HT1080 (cell line): ENCODE measurements at regions not wholly inside any gene's neighbourhood (a gene's known extent, or its start where the extent isn't known, plus 50 kb on each side); places are given as distances from the start of the nearest gene placed in this dataset.
A peak's percentile ranks its signal among the peaks of the same experiment; 100 is the strongest.

Experiments
- DNase-seq: peaks from one replicate; pipeline ENCODE4 v3.0.0-alpha.2; 2015; ENCODE audit warnings: low read depth

DNA sequence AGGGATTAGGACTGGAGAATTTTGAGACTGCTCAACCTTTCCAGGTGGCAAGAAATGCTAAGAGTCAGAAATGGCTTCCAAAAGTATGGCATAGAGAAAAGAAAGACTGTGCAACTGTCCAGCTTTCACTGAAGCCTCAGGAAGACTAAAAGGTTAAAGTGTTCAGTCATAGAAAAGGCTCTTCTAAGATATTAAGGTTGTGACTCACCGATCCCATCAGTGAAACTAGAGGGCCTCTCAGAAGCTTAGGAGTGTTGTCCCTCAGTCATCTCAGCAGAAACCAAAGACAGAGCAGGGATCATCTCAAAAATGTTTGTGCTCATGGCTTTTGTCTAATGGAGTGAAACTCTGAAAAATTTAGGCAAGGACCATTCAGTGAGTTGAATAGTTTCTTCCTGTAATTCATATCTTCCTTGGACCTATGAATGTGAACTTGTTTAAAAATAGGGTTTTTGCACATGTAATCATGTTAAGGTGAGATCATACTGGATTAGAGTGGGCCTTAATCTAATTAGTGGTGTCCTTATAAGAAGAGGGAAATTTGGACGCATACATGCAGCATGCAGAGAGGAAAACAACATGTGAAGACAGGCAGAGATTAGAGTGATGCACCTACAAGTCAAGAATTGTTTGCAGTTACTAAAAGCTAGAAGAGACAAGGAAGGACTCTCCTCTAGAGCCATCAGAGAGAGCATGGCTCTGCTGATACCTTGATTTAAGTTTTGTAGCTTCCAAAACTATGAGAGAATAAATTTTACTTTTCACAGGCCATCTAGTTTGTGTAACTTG lies 71.3 kb downstream of the RPE65 start:
- peak; percentile 63 for DNase-seq

GRCh38 chr1:68377098-68377497 lies 72.7 kb downstream of the RPE65 start:
- no peak for DNase-seq

GRCh38 chr1:68376441-68376840 lies 73.3 kb downstream of the RPE65 start:
- no peak for DNase-seq

- peak; percentile 40 for DNase-seq
Measured at GRCh38 chr1:68375919-68376318, 73.8 kb downstream of the RPE65 start.

DNA sequence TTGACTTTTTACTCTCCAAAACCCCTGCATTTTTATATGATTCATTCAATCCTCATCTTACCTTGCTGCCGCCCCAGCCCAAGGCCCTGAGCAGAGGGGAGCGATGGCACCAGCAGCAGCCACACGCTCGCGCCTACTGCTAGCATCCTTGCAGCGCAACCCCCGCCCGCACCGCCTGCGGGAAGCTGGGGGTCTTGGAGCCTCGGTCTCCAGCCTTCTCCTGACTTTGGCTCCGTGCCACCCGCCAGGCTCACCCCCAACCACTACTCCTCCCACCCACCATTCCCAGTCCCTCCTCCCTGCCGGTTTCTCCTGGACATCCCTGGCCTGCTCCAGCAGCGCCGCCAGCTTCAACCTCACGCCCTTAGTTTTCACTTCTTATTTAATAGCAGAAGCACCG lies 76.6 kb downstream of the RPE65 start:
- no peak for DNase-seq

DNA sequence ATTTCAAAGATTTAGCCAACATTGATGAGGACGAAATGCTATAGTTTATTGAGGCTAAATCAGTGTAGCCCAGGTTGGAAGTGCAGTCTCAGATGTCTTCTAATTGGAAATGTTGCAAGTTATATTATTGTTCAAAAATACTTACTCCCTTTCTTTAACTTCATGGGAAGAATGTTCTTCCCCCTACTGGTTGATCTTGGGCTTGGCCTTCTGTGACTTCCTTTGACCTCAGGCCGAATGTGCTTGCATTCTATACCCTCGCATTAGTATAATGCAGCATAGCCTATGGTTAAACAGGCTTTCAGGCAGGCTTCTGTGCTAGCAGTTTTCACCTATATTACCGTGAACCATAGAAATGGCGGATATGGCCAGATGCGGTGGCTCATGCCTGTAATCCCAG lies 77.3 kb downstream of the RPE65 start:
- no peak for DNase-seq

- DNase-seq, result no peak
Measured at GRCh38 chr1:68370101-68370915, 79.4 kb downstream of the RPE65 start.

- DNase-seq, result no peak
Measured at GRCh38 chr1:68366572-68366971, 83.2 kb downstream of the RPE65 start.

DNA sequence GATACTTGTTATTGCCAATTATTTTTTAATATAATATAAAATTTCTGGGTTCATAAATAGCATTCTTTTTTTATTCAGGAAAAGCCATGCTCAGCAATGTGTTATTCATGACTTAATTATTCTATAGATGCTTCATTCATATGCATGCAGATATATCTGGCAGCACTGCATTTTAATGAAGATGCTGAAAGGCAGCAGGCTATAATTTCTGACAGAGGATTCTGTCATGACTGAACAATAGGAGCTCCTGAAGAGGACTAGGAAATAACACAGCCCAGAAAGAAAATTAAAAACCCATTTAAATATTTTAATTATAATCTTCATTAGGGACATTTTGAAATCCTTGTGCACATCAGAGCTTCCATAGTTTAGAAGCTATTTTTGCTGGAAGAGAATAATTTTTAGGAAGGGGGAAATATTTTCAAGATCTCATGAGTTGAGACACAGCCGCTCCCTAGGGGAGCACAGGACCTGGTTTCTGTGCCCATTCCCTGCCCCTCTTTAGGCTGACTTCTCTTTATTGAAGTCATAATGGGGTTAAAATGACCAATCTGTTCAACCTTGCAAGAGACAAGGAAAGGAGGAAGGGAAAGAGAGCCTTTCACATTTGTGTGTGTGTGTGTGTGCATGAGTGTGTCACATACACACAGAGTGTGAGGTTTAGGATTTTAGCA lies 83.9 kb downstream of the RPE65 start:
- no peak for DNase-seq

DNA sequence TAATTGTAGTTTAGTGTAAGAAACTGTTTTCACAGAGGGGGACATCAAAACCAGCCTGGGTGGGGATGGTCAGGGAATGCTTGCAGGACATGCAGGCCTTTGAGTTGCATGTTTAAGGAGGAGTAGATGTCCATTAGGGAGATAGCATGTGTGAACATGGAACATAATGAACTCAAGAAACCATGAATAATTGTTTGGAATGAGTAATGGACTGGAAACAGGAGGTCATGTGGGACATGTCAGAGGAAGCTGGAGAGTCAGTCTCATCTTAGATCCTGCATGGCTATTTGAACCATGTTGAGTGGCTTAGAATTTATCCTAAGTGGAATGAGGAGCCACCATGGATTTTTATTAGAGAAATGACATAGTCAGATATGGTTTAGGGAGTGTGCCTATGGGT lies 86.4 kb downstream of the RPE65 start:
- DNase-seq, result no peak

DNA sequence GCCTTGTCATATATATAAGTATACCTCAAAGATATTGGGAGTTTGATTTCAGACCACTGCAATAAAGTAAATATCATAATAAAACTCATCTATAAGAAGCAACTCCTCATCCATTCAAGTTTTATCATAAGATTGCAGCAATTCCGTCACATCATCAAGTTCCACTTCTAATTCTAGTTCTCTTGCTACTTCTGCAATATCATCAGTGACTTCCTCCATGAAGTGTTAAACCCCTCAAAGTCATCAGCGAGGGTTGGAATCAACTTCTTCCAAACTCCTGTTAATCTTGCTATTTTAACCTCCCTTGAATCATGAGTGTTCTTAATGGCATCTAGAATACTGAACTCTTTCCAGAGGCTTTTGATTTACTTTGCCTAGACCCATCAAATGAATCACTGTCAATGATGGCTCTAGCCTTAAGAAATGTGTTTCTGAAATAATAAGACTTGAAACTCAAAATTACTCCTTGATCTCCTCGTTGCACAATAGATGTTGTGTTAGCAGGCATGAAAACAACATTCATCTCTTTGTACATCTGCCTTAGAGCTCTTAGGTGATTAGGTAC lies 88.3 kb downstream of the RPE65 start:
- no peak for DNase-seq

- DNase-seq, result no peak
Measured at GRCh38 chr1:68359045-68359444, 90.7 kb downstream of the RPE65 start.

DNA sequence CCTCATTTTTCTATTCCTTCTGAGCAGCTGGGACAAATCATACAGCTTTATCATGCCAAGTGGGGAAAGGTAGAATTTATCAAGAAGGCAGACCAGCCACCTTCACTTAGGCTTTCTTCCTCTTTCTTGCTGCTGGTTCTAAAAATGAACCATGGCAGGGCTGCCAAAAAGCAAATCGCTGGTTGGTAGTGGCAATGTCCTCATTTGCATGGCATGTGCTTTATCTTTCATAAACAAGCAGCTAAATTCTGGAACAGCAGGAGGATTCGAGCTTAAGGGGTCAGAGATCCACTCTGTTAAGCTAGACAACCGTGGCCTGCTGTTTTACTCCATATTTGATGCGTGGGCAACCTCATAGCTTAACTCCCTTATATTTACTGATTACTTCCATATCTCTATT lies 91.3 kb downstream of the RPE65 start:
- no peak for DNase-seq

- DNase-seq, result no peak
Measured at GRCh38 chr1:68355614-68356013, 94.1 kb downstream of the RPE65 start.

DNA sequence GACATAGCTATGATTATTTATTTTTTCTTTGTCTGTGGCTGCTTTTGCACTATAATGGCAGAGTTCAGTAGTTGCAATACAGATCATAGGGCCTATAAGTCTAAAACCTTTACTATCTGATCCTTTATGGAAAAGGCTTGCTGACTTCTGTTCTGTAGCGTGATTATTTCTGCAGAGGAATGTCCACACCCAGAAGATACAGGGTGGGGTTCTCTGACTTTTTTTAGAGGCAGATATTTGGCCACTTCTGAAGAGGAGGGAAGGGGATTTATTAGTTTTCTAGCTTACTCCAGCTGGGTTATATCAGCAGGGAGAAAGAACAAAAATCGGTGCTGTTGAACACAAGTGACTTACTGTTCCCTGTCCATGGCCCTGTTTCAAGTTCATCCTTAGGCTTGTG lies 97.6 kb downstream of the RPE65 start:
- no peak for DNase-seq

DNA sequence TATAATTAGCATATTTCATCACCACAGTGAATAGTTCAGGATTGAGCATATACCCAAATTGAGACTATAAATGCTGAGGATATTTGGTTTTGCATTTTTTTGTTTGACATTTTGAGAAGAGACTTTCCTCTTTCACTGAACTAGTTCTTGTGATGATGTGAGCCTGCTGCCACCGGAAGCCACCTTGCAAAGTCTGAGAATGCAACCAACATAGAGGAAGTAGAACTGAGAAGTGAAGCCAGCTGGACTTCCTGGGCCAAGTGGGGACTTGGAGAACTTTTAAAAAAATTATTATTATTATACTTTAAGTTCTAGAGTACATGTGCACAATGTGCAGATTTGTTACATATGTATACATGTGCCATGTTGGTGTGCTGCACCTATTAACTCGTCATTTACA lies 102.3 kb downstream of the RPE65 start:
- no peak for DNase-seq

DNA sequence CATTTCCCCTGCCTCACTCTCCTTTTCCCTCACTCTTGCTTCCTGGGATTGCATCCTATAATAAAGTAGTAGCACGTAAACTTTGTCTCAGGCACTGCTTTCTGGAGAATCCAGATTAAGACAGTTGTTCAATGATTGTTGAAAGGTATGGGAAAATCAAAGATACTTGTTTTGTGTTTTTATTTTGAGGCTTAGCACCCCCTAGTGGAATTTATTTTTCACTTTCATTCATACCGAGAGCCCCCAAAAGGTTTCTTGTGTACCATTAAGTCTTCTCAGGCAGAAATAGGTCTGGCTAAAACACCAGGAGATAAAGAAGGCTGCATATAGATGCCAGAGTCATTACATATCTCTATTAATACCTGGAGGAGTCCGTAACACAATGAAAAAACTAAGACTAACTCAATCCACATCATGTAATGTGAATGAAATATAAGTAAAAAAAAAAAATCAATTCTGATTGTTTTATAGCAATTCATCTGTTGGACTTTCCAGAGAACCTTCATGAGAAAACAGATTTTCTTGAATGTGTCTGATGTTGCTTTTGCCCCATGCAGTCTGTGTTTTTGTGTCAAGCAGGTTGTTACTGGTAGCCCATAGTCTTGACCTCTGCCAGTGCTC lies 103.5 kb downstream of the RPE65 start:
- DNase-seq, result peak; percentile 62

- no peak for DNase-seq
Measured at GRCh38 chr1:68344208-68344607, 105.5 kb downstream of the RPE65 start.

DNA sequence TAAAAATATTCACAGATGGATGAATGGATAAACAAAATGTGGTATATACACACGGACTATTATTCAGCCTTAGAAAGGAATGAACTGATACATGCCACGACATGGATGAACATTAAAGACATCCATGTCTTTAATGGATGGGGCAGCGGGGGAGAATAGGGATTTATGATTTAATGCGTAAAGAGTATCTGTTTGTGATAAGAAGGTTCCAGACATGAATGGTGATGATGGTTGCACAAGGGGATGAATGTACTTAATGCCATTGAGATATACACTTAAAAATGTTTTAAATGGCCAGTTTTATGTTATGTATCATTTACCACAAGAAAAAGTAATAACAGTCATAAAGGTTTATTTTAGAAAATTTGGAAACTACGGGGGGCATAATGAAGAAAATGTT lies 108.6 kb upstream of the WLS start:
- no peak for DNase-seq

DNA sequence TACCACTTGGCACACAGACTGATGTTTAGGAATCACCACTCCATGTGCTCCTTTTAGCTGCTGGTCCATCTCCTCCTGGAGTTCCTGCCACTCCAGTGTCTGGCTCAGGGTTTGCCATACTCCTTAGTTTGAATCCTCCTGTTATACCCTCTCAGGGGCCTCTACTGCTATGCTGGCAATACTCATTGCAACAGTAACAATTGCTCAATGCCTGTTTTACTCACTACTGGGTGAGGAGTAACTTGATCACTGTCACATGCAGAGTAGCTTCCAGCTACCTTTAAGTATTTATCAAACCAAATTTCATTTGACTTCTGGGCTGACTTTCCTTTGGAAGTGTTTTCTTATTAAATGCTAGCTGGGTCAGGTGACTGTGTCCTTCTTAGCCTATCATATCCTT lies 107.2 kb upstream of the WLS start:
- no peak for DNase-seq

DNA sequence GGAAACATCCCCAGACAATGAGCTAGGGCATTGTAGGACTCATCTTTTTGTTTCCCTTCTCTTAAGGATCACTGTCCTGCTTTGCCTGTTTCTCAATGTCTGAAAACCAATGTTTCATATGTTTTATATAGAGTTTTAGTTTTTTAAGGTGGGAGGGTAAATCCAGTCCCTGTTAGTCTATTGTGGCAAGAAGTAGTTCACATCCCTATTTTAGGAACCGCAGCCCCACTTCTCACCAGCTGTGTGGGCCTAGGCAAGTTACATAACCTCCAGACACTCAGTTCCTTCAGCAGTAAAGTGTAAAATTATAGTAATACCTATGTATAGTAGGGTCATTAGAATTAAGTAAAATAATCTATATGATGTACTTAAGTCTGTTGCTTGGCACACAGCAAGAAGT lies 105.8 kb upstream of the WLS start:
- DNase-seq, result no peak

GRCh38 chr1:68332041-68332440 lies 99.7 kb upstream of the WLS start:
- DNase-seq, result no peak
